ENCODE measurements at regions not wholly inside any gene's neighbourhood (a gene's known extent, or its start where the extent isn't known, plus 50 kb on each side); places are given as distances from the start of the nearest gene placed in this dataset.

- TF ChIP-seq POLR2AphosphoS5 (IDR thresholded peaks at IDR 0.05; ENCODE audit: low read depth, low read length) (no peak), TAF1 (IDR thresholded peaks at IDR 0.05; ENCODE audit: borderline replicate concordance, low read depth, low read length) (no peak)
These were observed 2365.5 kb downstream of the PCDH7 start for GRCh38 chr4:33085709-33086108.
